CD4-positive, CD25-positive, alpha-beta regulatory T cell (primary cell): ENCODE measurements at regions not wholly inside any gene's neighbourhood (a gene's known extent, or its start where the extent isn't known, plus 50 kb on each side); places are given as distances from the start of the nearest gene placed in this dataset.

Source experiments
- ATAC-seq, 2 donors: fragments of 150-1000 bp; cut with Tn5 transposase; one replicate each; pipeline ENCODE4 v1.10.0; 2021; ENCODE audit warnings: low read depth in 2 of 2, moderate number of reproducible peaks in 2 of 2, moderate library complexity in 1 of 2
- DNase-seq, 3 donors: peaks; one replicate each; pipeline versions ENCODE4 v3.0.0 to v3.0.0-alpha.2; 2012 to 2022; ENCODE audit warnings: mixed read lengths in 1 of 3
- H3K27ac ChIP-seq: one replicate; pipeline ENCODE4 v1.7.0; 2013; ENCODE audit warnings: mild to moderate bottlenecking, low read length; ENCODE audit not compliant: insufficient read depth, poor library complexity, severe bottlenecking
- H3K27me3 ChIP-seq: one replicate; pipeline ENCODE4 v1.7.0; 2013; ENCODE audit warnings: low read length; ENCODE audit not compliant: control insufficient read depth, insufficient read depth
- H3K36me3 ChIP-seq: one replicate; pipeline ENCODE4 v1.7.0; 2013; ENCODE audit warnings: mild to moderate bottlenecking, low read length, moderate library complexity; ENCODE audit not compliant: control insufficient read depth, insufficient read depth
- H3K4me1 ChIP-seq: 2 replicates; pipeline ENCODE4 v1.7.0; 2013; ENCODE audit warnings: mild to moderate bottlenecking, low read length; ENCODE audit not compliant: insufficient read depth, control insufficient read depth, poor library complexity, severe bottlenecking
- H3K4me3 ChIP-seq: one replicate; pipeline ENCODE4 v1.7.0; 2013; ENCODE audit warnings: low read depth, mild to moderate bottlenecking, low read length, moderate library complexity
- H3K9me3 ChIP-seq, 2 experiments: 1 replicate in 1 of 2; 2 replicates in 1 of 2; pipeline ENCODE4 v1.7.0; 2013; ENCODE audit warnings: low read length in 2 of 2, mild to moderate bottlenecking in 1 of 2, moderate library complexity in 1 of 2; ENCODE audit not compliant: control insufficient read depth in 2 of 2
- H3K27ac Mint-ChIP-seq, 3 donors: one replicate each; pipeline ENCODE4 v1.8.0; 2020 to 2022; ENCODE audit warnings: mild to moderate bottlenecking in 3 of 3, mixed read lengths in 3 of 3, moderate library complexity in 2 of 3
- H3K27me3 Mint-ChIP-seq: one replicate; pipeline ENCODE4 v1.8.0; 2022; ENCODE audit warnings: mild to moderate bottlenecking, mixed read lengths
- H3K36me3 Mint-ChIP-seq: one replicate; pipeline ENCODE4 v1.8.0; 2020; ENCODE audit warnings: mixed read lengths
- H3K4me1 Mint-ChIP-seq, 4 donors: one replicate each; pipeline ENCODE4 v1.8.0; 2020 to 2022; ENCODE audit warnings: mixed read lengths in 4 of 4, mild to moderate bottlenecking in 1 of 4
- H3K4me3 Mint-ChIP-seq, 4 donors: one replicate each; pipeline ENCODE4 v1.8.0; 2020 to 2022; ENCODE audit warnings: mild to moderate bottlenecking in 4 of 4, mixed read lengths in 4 of 4, moderate library complexity in 3 of 4
- H3K9me3 Mint-ChIP-seq, 7 donors: one replicate each; pipeline ENCODE4 v1.8.0; 2020 to 2022; ENCODE audit warnings: mixed read lengths in 7 of 7, mild to moderate bottlenecking in 3 of 7, moderate library complexity in 2 of 7

DNA sequence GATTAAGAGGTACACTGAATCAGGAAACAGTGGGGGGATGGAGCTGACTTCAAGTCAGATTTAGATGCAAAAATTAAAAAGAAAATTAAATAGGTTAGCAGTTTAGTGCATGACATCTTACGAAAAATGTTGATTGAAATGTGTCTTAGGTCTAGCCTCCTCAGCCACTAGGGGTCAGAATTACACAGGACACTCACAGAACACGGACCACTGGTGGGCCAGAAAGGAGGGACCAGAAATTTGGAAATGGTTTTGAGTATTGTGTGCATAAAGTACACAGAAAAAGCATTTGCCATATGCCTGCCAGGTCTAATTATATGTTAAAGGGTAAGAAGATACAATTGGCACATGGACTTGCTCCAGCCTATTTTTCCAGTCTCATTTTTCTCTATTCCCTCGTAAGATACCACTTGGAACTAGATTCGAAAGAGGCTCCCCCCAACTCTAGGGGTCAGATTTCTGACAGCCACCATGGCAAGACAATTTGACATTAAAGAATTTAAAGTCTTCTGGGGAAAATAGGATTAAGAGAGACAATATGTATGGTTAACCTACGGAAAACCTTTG lies 550.2 kb upstream of the SETBP1 start:
- H3K27ac Mint-ChIP-seq = no peak overlapping the region
- no peak overlapping the region for H3K27ac ChIP-seq
- H3K9me3 ChIP-seq = no peaks in the 10 kb centered on the region
- H3K9me3 Mint-ChIP-seq = peaks cover 0 to 6% (median 0%) of the 10 kb centered on the region in 7 donors
- H3K4me3 Mint-ChIP-seq = no peak overlapping the region
- no peaks in the 10 kb centered on the region for H3K36me3 ChIP-seq
- no peaks in the 10 kb centered on the region for H3K36me3 Mint-ChIP-seq
- no peak overlapping the region for H3K4me3 ChIP-seq
- peak in 1 of 3 donors; percentile 0 for DNase-seq
- no peaks in the 10 kb centered on the region for H3K27me3 Mint-ChIP-seq
- no peaks in the 10 kb centered on the region for H3K4me1 ChIP-seq
- ATAC-seq = no peak
- H3K27me3 ChIP-seq = no peaks in the 10 kb centered on the region
- H3K4me1 Mint-ChIP-seq = no peaks in the 10 kb centered on the region

DNA sequence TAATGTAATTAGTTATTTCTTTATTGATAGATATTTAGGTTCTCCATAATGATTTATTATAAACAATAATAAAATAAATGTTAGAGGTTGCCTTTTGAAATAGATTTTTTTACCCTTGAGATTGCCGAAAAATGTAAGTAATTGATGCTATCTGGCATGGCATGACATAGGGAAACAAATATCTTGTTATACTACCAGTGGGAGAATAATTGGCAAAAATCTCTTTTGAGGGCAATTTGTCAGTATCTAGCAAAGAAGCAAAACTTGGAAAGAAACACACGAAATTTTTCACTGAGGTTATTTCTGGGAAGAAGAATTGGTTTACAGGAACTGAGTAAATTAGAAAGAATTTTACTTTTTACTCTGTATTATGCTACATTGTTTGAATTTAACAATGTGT lies 547.2 kb upstream of the SETBP1 start:
- no peak overlapping the region for H3K27ac Mint-ChIP-seq
- H3K27me3 Mint-ChIP-seq = no peaks in the 10 kb centered on the region
- no peaks in the 10 kb centered on the region for H3K9me3 ChIP-seq
- no peak overlapping the region for H3K4me3 Mint-ChIP-seq
- H3K4me1 Mint-ChIP-seq = no peaks in the 10 kb centered on the region
- H3K36me3 ChIP-seq = no peaks in the 10 kb centered on the region
- no peaks in the 10 kb centered on the region for H3K27me3 ChIP-seq
- H3K27ac ChIP-seq = no peak overlapping the region
- no peak overlapping the region for H3K4me3 ChIP-seq
- no peak for DNase-seq
- peaks cover 0 to 6% (median 0%) of the 10 kb centered on the region in 7 donors for H3K9me3 Mint-ChIP-seq
- H3K4me1 ChIP-seq = no peaks in the 10 kb centered on the region
- H3K36me3 Mint-ChIP-seq = no peaks in the 10 kb centered on the region
- ATAC-seq = no peak

DNA sequence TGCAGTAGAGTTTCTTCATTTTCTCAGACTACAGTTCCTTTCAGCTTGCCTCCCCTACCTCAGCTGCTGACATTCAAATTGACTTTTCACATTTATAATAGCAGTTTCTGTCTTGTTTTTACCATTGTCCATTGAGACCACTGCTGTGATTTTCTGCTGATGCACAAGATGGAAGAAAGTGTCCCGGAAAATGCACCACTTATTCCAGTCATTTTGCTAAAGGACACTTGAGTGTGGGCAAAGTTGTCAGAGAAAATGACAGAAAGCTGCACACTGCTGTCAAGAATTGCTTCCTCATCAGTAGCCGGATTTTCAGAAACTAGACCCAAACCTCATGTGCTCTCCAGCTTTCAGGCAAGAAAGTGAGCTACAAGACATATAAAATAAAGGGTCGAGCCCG lies 546.2 kb upstream of the SETBP1 start:
- ATAC-seq (no peak), DNase-seq (no peak)
- Mint-ChIP-seq H3K9me3 (peaks cover 0 to 6% (median 0%) of the 10 kb centered on the region in 7 donors), H3K36me3 (no peaks in the 10 kb centered on the region), H3K27me3 (no peaks in the 10 kb centered on the region), H3K27ac (no peak overlapping the region), H3K4me3 (no peak overlapping the region), H3K4me1 (no peaks in the 10 kb centered on the region)
- no peak overlapping the region for H3K27ac ChIP-seq
- H3K27me3 ChIP-seq = no peaks in the 10 kb centered on the region
- no peaks in the 10 kb centered on the region for H3K9me3 ChIP-seq
- no peaks in the 10 kb centered on the region for H3K4me1 ChIP-seq
- H3K4me3 ChIP-seq = no peak overlapping the region
- H3K36me3 ChIP-seq = no peaks in the 10 kb centered on the region

DNA sequence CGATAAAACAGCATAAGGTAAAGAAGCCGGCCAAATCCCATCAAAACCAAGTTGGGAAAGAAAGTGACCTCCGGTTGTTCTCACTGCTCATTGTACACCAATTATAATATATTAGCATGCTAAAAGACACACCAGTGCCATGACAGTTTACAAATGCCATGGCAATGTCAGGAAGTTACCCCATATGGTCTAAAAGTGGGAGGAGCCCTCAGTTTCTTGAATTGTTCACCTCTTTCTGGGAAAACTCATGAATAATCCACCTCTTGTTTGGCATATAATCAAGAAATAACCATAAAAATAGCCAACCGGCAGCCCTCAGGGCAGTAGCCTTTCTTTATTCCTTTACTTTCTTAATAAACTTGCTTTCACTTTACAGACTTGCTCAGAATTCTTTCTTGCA lies 544.9 kb upstream of the SETBP1 start:
- DNase-seq (no peak), ATAC-seq (no peak)
- Mint-ChIP-seq H3K4me3 (no peak overlapping the region), H3K9me3 (peaks cover 0 to 6% (median 0%) of the 10 kb centered on the region in 7 donors), H3K27ac (no peak overlapping the region), H3K27me3 (no peaks in the 10 kb centered on the region), H3K36me3 (no peaks in the 10 kb centered on the region), H3K4me1 (no peaks in the 10 kb centered on the region)
- Histone ChIP-seq H3K4me3 (no peak overlapping the region), H3K27me3 (no peaks in the 10 kb centered on the region), H3K36me3 (no peaks in the 10 kb centered on the region), H3K27ac (no peak overlapping the region), H3K4me1 (no peaks in the 10 kb centered on the region), H3K9me3 (no peaks in the 10 kb centered on the region)

DNA sequence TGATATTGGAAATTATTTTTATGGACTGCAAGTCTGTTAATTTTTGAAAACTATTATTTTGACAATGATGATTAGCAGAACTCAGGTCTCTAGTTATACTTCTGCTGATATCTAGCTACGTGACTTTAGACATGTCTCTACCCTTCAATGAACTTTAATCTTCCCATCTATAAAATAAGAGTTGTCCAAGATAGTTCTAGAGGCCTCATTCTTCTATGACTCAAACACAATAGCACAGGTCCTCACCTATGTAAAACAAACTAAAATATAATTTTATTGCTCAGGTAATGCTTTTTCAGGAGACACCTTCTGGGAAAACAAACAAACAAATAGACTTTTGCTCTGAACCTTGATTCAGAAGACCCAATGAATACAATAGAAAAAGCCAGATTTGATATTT lies 544.4 kb upstream of the SETBP1 start:
- no peak overlapping the region for H3K27ac ChIP-seq
- ATAC-seq (no peak), DNase-seq (no peak)
- no peak overlapping the region for H3K4me3 Mint-ChIP-seq
- H3K27me3 Mint-ChIP-seq = no peaks in the 10 kb centered on the region
- no peaks in the 10 kb centered on the region for H3K4me1 Mint-ChIP-seq
- H3K27me3 ChIP-seq = no peaks in the 10 kb centered on the region
- no peak overlapping the region for H3K27ac Mint-ChIP-seq
- no peaks in the 10 kb centered on the region for H3K36me3 ChIP-seq
- peaks cover 0 to 4% (median 0%) of the 10 kb centered on the region in 7 donors for H3K9me3 Mint-ChIP-seq
- H3K36me3 Mint-ChIP-seq = no peaks in the 10 kb centered on the region
- no peak overlapping the region for H3K4me3 ChIP-seq
- H3K9me3 ChIP-seq = no peaks in the 10 kb centered on the region
- no peaks in the 10 kb centered on the region for H3K4me1 ChIP-seq

DNA sequence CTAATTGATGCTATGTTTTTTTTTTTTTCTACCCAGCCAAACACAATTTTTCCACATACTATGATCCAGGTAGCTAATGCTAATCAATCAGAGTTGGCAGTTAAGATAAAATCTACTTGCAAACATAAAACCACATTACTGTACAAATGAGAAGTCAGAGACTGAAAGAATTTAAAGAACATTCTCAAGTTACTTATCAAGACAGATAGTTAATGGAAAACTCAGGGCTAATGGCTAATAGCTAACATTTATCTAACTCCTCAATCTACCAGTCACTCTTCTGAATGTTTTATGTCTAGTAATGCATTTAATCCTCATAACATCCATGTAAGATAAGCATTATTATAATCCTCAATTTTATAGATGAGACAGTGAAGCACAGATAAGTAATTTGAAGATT lies 537.6 kb upstream of the SETBP1 start:
- H3K4me1 ChIP-seq = no peaks in the 10 kb centered on the region
- ATAC-seq (no peak), DNase-seq (no peak)
- Mint-ChIP-seq H3K9me3 (peaks cover 0 to 7% (median 3%) of the 10 kb centered on the region in 7 donors), H3K4me1 (no peaks in the 10 kb centered on the region), H3K36me3 (no peaks in the 10 kb centered on the region), H3K27me3 (no peaks in the 10 kb centered on the region), H3K27ac (no peak overlapping the region), H3K4me3 (no peak overlapping the region)
- no peaks in the 10 kb centered on the region for H3K27me3 ChIP-seq
- no peaks in the 10 kb centered on the region for H3K36me3 ChIP-seq
- H3K27ac ChIP-seq = no peak overlapping the region
- no peaks in the 10 kb centered on the region for H3K9me3 ChIP-seq
- H3K4me3 ChIP-seq = no peak overlapping the region

DNA sequence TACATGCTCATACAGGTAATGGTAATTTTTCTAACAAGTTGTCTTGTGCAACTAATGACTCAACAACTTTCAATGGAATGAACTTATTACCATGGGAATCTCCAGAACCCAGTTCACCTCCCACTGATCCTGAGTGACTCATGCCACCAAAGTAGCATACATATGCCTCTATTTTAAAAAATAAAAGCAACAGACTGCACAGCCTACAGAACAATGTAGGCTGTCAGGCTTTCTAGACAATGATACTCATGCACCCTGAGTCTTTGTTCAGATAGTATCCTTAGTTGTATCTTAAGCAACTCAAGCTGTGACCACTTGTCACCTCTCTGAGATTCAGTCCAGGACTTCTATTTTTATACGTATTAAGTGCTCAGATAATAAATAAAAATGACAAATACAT lies 531.0 kb upstream of the SETBP1 start:
- Mint-ChIP-seq H3K27ac (no peak overlapping the region), H3K9me3 (peaks cover 0 to 11% (median 4%) of the 10 kb centered on the region in 7 donors), H3K4me3 (no peak overlapping the region), H3K27me3 (no peaks in the 10 kb centered on the region), H3K36me3 (no peaks in the 10 kb centered on the region), H3K4me1 (no peaks in the 10 kb centered on the region)
- Histone ChIP-seq H3K27me3 (no peaks in the 10 kb centered on the region), H3K4me3 (no peak overlapping the region), H3K9me3 (no peaks in the 10 kb centered on the region), H3K36me3 (no peaks in the 10 kb centered on the region), H3K27ac (no peak overlapping the region), H3K4me1 (no peaks in the 10 kb centered on the region)
- no peak for ATAC-seq
- DNase-seq = no peak

DNA sequence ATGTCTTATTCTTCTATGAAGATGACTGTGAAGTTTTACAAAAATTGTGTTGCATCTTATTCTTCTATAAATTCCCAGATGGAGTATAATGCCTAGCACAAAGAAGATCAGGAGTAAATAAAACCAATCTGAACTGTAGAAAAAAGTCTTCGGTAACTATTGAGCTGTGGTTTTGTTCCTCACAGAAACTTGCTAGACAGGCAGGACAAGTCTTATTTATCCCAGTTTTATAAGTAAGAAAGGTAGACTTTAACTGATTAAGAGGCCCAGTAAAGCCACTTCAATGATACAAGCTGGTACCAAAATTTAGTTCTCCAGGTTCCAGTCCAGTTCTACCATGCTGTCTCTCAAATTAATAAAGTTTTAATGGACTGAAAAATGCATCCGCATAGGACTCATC lies 526.7 kb upstream of the SETBP1 start:
- DNase-seq = no peak
- H3K4me1 ChIP-seq = no peaks in the 10 kb centered on the region
- no peak overlapping the region for H3K27ac ChIP-seq
- Mint-ChIP-seq H3K36me3 (no peaks in the 10 kb centered on the region), H3K27ac (no peak overlapping the region), H3K4me1 (no peaks in the 10 kb centered on the region), H3K27me3 (no peaks in the 10 kb centered on the region), H3K4me3 (no peak overlapping the region), H3K9me3 (peaks cover 0 to 10% (median 5%) of the 10 kb centered on the region in 7 donors)
- ATAC-seq = no peak
- no peak overlapping the region for H3K4me3 ChIP-seq
- no peaks in the 10 kb centered on the region for H3K9me3 ChIP-seq
- no peaks in the 10 kb centered on the region for H3K36me3 ChIP-seq
- no peaks in the 10 kb centered on the region for H3K27me3 ChIP-seq
